HEK293T (cell line): ENCODE measurements at regions not wholly inside any gene's neighbourhood (a gene's known extent, or its start where the extent isn't known, plus 50 kb on each side); places are given as distances from the start of the nearest gene placed in this dataset.
"Not testable (repeated sequence)": the region's sequence is repeated elsewhere in the genome, so short reads cannot be mapped to it uniquely, and the experiment has no call there.

Experiments used
- CTCF ChIA-PET: fragments of 350-600 bp; formaldehyde crosslinking; extraction: SDS; loops from one replicate; lab custom pipeline; 2021; ENCODE audit warnings: antibody characterized with exemption, inconsistent platforms; lab: Yijun Ruan, JAX
- POLR2A ChIA-PET: fragments of 350-600 bp; formaldehyde crosslinking; extraction: SDS; loops from one replicate; lab custom pipeline; 2020; ENCODE audit warnings: antibody characterized with exemption, inconsistent platforms; lab: Yijun Ruan, JAX
- DNase-seq: peaks from one replicate; pipeline ENCODE4 v3.0.0; 2012; ENCODE audit warnings: mixed read lengths; ENCODE audit errors: extremely low spot score
- ARNT ChIP-seq: fragments of 450-650 bp; IDR thresholded peaks from 2 replicates; pipeline ENCODE4 v1.6.1; 2017; ENCODE audit warnings: mild to moderate bottlenecking
- BHLHE40 ChIP-seq: fragments of 450-650 bp; IDR thresholded peaks from 2 replicates; pipeline ENCODE4 v1.6.1; 2016; ENCODE audit warnings: mild to moderate bottlenecking, moderate library complexity, borderline replicate concordance
- CTBP1 ChIP-seq: fragments of 450-650 bp; IDR thresholded peaks from 2 replicates; pipeline ENCODE4 v1.6.1; 2016; ENCODE audit warnings: borderline replicate concordance
- ELF4 ChIP-seq: fragments of 450-650 bp; IDR thresholded peaks from 2 replicates; pipeline ENCODE4 v1.6.1; 2017; ENCODE audit warnings: antibody characterized with exemption
- FOXA1 ChIP-seq: fragments of 450-650 bp; IDR thresholded peaks from 2 replicates; pipeline ENCODE4 v1.6.1; 2016; ENCODE audit warnings: mild to moderate bottlenecking
- FOXK2 ChIP-seq: fragments of 450-650 bp; IDR thresholded peaks from 2 replicates; pipeline ENCODE4 v1.6.1; 2016; ENCODE audit warnings: mild to moderate bottlenecking
- FOXM1 ChIP-seq: fragments of 450-650 bp; IDR thresholded peaks from 2 replicates; pipeline ENCODE4 v1.6.1; 2017; ENCODE audit warnings: mild to moderate bottlenecking, borderline replicate concordance
- HDGF ChIP-seq: fragments of 450-650 bp; IDR thresholded peaks from 2 replicates; pipeline ENCODE4 v1.6.1; 2017; ENCODE audit warnings: antibody characterized with exemption, borderline replicate concordance
- L3MBTL2 ChIP-seq: fragments of 450-650 bp; conservative IDR thresholded peaks from 2 replicates; pipeline ENCODE4 v1.6.1; 2016; ENCODE audit warnings: mild to moderate bottlenecking
- LEF1 ChIP-seq: fragments of 450-650 bp; IDR thresholded peaks from 2 replicates; pipeline ENCODE4 v1.6.1; 2017; ENCODE audit warnings: mild to moderate bottlenecking, borderline replicate concordance
- NFRKB ChIP-seq: fragments of 450-650 bp; IDR thresholded peaks from 2 replicates; pipeline ENCODE4 v1.6.1; 2016; ENCODE audit warnings: mild to moderate bottlenecking, moderate library complexity
- SP1 ChIP-seq: fragments of 450-650 bp; IDR thresholded peaks from 2 replicates; pipeline ENCODE4 v1.6.1; 2017
- SUZ12 ChIP-seq: fragments of 450-650 bp; IDR thresholded peaks from 2 replicates; pipeline ENCODE4 v1.6.1; 2016; ENCODE audit warnings: mild to moderate bottlenecking
- TARDBP ChIP-seq: fragments of 450-650 bp; IDR thresholded peaks from 2 replicates; pipeline ENCODE4 v1.6.1; 2016
- ZNF384 ChIP-seq: fragments of 450-650 bp; IDR thresholded peaks from 2 replicates; pipeline ENCODE4 v1.6.1; 2016
- TF ChIP-seq, protein P1 (sequence below): fragments of 450-650 bp; IDR thresholded peaks from 2 replicates; pipeline ENCODE4 v1.6.1; 2016

GRCh38 chr10:36416513-36416912 lies 708.9 kb upstream of the ANKRD30A start:
- POLR2A ChIA-PET = no interaction called here
- CTCF ChIA-PET = no interaction called here
- no peak for TF ChIP-seq NFRKB
- TF ChIP-seq, protein P1, sequence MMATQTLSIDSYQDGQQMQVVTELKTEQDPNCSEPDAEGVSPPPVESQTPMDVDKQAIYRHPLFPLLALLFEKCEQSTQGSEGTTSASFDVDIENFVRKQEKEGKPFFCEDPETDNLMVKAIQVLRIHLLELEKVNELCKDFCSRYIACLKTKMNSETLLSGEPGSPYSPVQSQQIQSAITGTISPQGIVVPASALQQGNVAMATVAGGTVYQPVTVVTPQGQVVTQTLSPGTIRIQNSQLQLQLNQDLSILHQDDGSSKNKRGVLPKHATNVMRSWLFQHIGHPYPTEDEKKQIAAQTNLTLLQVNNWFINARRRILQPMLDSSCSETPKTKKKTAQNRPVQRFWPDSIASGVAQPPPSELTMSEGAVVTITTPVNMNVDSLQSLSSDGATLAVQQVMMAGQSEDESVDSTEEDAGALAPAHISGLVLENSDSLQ = no peak
- no peak for TF ChIP-seq ELF4
- TF ChIP-seq CTBP1 = no peak
- no peak for DNase-seq

DNA sequence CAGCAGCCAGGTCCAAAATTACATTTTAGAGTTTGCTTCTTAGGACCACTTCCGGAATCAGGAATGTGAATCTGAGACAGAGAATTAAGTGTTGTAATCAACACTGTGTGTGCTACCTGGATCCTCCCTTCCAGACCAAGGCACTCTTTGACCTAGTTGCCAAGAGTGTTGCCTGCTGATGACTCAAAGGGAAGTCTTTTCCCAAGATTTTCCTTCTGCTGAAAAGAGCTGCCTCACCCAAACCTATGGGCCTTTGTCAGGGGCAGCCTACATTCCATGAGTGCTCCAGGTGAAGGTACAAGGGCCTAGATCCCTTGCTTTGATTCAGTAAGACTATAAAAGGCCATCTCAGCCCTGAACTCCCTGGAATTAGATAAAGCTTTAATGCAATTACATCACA lies 712.5 kb upstream of the ANKRD30A start:
- TF ChIP-seq TARDBP (no peak), HDGF (no peak), NFRKB (no peak), ELF4 (no peak), BHLHE40 (no peak), CTBP1 (no peak), FOXA1 (no peak), FOXK2 (no peak), L3MBTL2 (no peak), LEF1 (no peak)
- ChIA-PET CTCF (no interaction called here), POLR2A (no interaction called here)
- no peak for DNase-seq

GRCh38 chr10:36400238-36400637 lies 725.2 kb upstream of the ANKRD30A start:
- POLR2A ChIA-PET, DNase-seq: not testable (repeated sequence)
- CTCF ChIA-PET = interaction anchor here (0.6 kb wide), 1 partner anchor 77 kb away, joined by 4 read pairs; no protein-coding TSS in a partner anchor

DNA sequence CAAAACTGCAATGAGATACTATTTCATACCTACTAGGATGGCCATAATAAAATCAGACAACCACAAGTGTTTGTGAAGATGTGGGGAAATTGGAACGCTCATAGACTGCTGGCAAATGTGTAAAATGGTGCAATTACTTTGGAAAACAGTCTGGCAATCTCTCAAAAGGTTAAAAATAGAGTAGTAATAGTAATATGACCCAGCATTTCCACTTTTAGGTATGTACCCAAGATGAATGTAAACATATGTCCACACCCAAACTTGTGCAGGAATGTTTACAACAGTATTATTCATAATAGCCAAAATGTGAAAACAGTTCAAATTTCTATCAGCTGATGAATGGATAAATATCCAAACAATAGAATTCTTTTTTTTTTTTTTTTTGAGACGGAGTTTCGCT lies 731.6 kb upstream of the ANKRD30A start:
- DNase-seq = no peak
- TF ChIP-seq CTBP1 = no peak
- TF ChIP-seq HDGF = no peak
- no peak for TF ChIP-seq ARNT
- no peak for TF ChIP-seq L3MBTL2
- no peak for TF ChIP-seq SP1
- TF ChIP-seq LEF1 = no peak
- no peak for TF ChIP-seq NFRKB
- no peak for TF ChIP-seq FOXM1
- TF ChIP-seq FOXK2 = no peak
- TF ChIP-seq, protein P1 = no peak
- no peak for TF ChIP-seq BHLHE40
- no peak for TF ChIP-seq SUZ12
- no peak for TF ChIP-seq ZNF384
- TF ChIP-seq ELF4 = no peak
- no peak for TF ChIP-seq TARDBP
- POLR2A ChIA-PET = no interaction called here
- CTCF ChIA-PET = no interaction called here

GRCh38 chr10:36391405-36391804 lies 734.0 kb upstream of the ANKRD30A start:
- ChIA-PET POLR2A (no interaction called here), CTCF (no interaction called here)
- no peak for DNase-seq
- no peak for TF ChIP-seq L3MBTL2
- TF ChIP-seq NFRKB = no peak
- no peak for TF ChIP-seq ZNF384
- TF ChIP-seq ARNT = no peak
- TF ChIP-seq FOXM1 = no peak
- no peak for TF ChIP-seq CTBP1
- no peak for TF ChIP-seq TARDBP
- TF ChIP-seq FOXA1 = no peak
- TF ChIP-seq ELF4 = no peak
- TF ChIP-seq FOXK2 = no peak
- TF ChIP-seq SP1 = no peak
- no peak for TF ChIP-seq BHLHE40
- TF ChIP-seq HDGF = no peak
- TF ChIP-seq, protein P1 = no peak
- no peak for TF ChIP-seq SUZ12
- no peak for TF ChIP-seq LEF1

DNA sequence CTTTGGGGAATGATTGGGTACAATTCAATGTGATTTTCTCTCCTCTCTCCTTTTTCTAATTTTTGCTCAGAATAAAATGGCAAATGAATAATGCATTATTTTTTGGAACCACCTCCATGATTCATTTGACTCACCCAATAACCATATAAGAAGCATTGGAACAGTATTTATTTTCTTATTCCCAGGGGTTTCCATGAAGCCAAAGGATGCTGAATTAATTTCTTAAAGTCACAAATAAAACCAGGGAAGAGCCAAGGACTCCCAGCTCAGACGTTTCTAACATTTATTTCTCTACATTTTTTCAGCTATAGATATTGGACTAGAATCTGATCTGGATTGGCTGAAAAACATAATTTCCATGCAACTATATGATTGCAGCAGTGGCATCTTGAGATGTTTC lies 735.2 kb upstream of the ANKRD30A start:
- TF ChIP-seq SUZ12 (no peak), CTBP1 (no peak), SP1 (no peak), TARDBP (no peak)
- CTCF ChIA-PET = no interaction called here
- POLR2A ChIA-PET = no interaction called here
- DNase-seq = no peak

DNA sequence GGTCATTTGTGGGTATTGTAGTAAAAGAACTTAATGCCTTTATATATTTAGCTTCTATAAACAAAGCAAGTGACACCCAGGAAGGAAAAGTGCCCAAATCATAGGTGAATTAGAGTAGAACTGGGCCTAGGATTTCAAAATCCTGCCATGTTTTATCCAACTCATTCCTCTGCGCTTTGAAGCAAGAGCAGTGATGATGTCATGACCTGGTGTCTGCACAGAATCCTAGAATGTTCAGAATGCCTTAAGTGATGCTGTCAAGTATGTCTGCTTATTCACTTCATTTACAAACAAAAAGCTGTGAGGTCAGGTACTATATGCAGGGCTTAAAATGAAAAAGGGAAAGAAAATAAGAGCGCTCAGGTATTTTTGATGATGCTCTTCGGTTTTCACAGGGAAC lies 737.2 kb upstream of the ANKRD30A start:
- ChIA-PET CTCF (no interaction called here), POLR2A (no interaction called here)
- TF ChIP-seq NFRKB (no peak), CTBP1 (no peak), BHLHE40 (no peak), L3MBTL2 (no peak), HDGF (no peak), FOXA1 (no peak), FOXM1 (no peak), SP1 (no peak), ARNT (no peak), TARDBP (no peak), ELF4 (no peak), SUZ12 (no peak)
- TF ChIP-seq, protein P1 = no peak
- DNase-seq = no peak
